ENCODE measurements at regions not wholly inside any gene's neighbourhood (a gene's known extent, or its start where the extent isn't known, plus 50 kb on each side); places are given as distances from the start of the nearest gene placed in this dataset.

DNA sequence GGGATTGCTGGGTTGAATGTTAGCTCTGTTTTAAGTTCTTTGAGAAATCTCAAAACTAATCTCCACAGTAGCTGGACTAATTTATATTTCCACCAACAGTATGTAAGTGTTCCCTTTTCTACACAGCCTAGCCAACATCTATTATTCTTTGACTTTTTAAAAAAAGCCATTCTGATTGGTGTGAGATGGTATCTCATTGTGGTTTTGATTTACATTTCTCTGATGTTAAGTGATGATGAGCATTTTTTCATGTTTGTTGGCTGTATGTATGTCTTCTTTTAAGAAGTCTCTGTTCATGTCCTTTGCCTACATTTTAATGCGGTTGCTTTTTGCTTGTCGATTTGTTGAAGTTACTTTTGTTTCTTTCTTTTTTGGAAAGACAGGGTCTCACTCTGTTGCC is 301.1 kb upstream of the OR4E1 start:
- no peak for TF ChIP-seq EP300 (IDR thresholded peaks at IDR 0.05)
- no peak for TF ChIP-seq CTCF (IDR thresholded peaks at IDR 0.05)

Data from upper lobe of left lung (tissue), 4 donors.